GM21576 (cell line): ENCODE measurements at regions not wholly inside any gene's neighbourhood (a gene's known extent, or its start where the extent isn't known, plus 50 kb on each side); places are given as distances from the start of the nearest gene placed in this dataset.
"Not testable (repeated sequence)": the region's sequence is repeated elsewhere in the genome, so short reads cannot be mapped to it uniquely, and the experiment has no call there.

Experiments used
- ATAC-seq: cut with Tn5 transposase; IDR thresholded peaks from one replicate; pipeline ENCODE4 v1.9.1; 2021; ENCODE audit warnings: mild to moderate bottlenecking, moderate library complexity; ENCODE audit not compliant: unreplicated experiment

DNA sequence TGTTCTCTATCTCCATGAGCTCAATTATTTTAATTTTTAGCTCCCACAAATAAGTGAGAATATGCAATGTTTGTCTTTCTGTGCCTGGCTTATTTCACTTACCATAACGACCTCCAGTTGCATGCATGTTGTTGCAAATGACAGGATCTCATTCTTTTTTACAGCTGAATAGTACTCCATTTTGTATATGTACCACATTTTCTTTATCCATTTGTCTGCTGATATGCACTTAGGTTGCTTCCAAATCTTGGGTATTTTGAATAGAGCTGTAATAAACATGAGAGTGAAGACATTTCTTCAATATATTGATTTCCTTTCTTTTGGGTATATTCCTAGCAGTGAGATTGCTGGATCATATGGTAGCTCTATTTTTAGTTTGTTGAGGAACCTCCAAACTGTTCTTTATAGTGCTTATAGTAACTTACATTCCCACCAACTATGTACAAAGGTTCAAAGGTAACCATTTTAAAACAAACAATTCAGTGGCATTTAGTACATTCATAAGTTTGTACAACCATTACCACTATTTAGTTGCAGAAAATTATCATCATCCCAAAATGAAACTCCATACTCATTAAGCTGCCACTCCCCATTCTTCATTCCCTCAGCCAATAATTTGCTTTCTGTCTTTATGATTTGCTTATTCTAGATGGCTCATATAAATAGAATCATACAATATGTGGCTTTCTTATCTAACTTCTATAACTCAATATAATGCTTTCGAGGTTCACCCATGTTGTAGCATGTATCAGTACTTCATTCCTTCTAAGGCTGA is 255.9 kb upstream of the NFIA start:
- no peak for ATAC-seq

DNA sequence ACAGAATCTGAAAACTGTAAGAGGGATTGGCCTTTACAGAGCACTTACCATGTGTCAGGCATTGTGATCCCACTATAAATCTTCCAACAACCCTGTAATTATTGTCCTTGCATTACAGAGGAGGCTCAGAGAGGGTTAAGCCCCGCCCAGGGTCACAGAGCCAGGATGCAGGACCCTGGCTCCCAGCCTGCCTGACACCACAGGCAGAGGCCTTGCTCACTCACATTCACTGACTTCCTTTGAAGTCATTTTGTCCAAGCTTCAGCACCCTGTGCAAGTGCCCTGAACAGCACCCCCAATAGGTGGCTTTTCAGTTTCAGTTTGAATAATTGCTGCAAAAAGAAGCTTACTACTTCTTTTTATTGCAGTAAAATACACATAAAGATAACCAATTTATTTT is 256.8 kb upstream of the NFIA start:
- no peak for ATAC-seq

DNA sequence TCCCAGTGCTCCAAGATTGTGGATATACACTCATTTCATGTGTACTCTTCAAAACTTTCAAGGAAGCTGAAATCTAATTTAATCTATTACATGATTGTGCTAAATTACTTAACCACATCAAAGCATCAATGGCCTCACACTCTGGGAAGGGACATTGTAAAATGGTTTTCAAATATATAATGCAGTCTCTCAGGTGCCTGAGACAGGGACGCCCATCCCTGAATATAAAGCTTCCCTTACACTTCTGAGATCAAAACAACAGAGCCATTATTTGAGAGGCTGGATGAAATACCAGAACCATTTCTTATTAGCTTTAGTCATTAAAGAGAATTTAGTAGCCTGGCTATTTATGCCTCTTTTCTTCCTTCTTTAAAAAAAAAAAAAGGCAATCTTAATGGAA is 259.2 kb upstream of the NFIA start:
- no peak for ATAC-seq

- ATAC-seq = no peak
Observed at GRCh38 chr1:60822252-60822651, 260.1 kb upstream of the NFIA start.

- no peak for ATAC-seq
Observed at GRCh38 chr1:60821156-60821555, 261.2 kb upstream of the NFIA start.

- ATAC-seq = no peak
Observed at GRCh38 chr1:60818969-60819701, 263.2 kb upstream of the NFIA start.

DNA sequence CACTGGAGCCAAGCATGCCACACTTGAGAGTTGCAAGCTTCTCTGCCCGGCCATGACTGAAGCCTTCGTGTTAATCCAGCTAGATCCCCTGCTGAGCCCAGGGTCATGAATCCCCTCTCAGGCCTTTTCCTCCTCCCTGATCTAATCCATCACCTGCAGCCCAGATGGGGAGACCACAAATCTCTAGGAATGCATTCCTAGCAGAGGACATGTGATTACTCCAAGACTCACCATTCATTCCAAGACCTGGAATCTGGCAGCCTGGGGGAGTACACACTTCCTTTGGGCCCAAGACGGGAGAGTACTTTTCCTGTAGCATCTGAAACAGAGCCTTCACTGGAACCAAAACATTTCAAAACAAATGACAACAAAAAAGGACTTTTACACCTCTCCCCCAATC is 269.3 kb upstream of the NFIA start:
- ATAC-seq = no peak

DNA sequence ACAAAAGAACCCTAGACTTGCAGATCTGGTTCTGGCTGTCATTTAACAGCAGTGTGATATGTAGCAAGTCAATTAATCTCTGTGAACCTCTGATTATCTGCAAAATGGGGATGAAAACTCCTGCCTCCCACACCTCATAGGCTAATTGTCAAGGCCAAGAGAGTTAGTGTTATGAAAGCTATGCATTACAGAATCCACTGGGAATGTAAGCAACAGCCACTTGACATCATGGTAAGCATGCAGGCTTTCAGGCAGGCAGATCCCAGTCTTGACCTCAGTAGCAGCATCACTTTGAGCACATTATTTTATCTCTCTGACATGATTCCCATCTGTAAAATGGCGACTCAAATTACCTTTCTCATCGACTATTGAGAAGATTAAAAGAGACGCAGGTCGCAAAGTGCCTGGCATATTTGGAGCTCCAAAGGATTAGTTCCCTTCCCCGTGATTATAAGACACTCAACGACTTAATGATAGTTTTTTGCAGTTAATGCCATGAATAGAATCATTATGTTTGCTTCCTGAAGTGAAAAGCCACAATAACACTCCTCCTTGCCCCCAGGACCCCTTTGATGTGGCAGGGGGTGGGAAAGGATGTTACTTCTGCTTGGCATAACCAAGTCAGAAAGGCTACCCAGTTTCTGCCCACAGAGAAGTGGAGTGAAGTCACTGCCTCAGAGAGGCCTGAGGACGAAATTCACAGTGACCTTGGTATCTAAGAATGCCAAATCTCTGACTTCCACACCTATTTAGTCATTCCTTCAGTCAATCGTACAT is 273.0 kb upstream of the NFIA start:
- no peak for ATAC-seq

- no peak for ATAC-seq
Observed at GRCh38 chr1:60808676-60809075, 273.7 kb upstream of the NFIA start.

DNA sequence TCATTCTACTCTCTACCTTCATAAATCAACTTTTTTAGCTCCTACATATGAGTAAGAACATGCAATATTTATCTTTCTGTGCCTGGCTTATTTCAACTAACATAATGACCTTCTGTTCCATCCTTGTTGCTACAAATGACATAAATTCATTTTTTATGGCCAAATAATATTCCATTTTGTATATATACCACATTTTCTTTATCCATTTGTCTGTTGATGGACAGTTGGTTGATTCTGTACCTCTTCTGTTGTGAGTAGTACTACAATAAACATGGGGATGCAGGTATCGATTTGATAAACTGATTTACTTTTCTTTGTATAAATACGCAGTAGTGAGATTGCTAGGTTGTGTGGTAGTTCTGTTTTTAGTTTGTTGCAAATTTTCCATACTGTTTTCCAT is 279.5 kb upstream of the NFIA start:
- ATAC-seq = no peak

GRCh38 chr1:60797351-60797750 is 285.0 kb upstream of the NFIA start:
- ATAC-seq = no peak

GRCh38 chr1:60791226-60791625 is 291.1 kb upstream of the NFIA start:
- ATAC-seq = no peak

GRCh38 chr1:60773099-60773498 is 309.3 kb upstream of the NFIA start:
- ATAC-seq = not testable (repeated sequence)

GRCh38 chr1:60769082-60769481 is 313.3 kb upstream of the NFIA start:
- ATAC-seq = no peak

- ATAC-seq = no peak
Observed at GRCh38 chr1:60765204-60765603, 317.2 kb upstream of the NFIA start.

- ATAC-seq = no peak
Observed at GRCh38 chr1:60764489-60764888, 317.9 kb upstream of the NFIA start.

- ATAC-seq = no peak
Observed at GRCh38 chr1:60763741-60764140, 318.6 kb upstream of the NFIA start.

- ATAC-seq = no peak
Observed at GRCh38 chr1:60762911-60763310, 319.4 kb upstream of the NFIA start.

- ATAC-seq = no peak
Observed at GRCh38 chr1:60762176-60762575, 320.2 kb upstream of the NFIA start.

DNA sequence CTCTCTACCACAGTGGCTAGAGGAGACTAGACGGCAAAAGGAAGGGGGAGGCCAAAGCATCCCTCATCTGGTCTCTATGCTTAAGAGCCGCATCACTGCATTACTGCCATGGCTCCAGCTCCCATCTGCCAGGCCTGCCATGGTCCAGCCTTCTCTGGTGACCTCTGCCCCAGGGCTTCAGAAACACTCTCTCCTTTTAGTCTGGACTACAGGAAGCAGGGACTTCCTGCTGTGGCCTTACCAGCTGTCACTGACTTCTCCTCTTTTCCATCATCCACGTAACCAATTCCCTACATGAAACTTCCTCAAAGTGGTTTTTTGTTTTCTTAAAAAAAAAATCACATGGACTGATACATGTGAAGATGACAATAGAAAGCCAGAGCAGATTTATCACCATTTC is 323.1 kb upstream of the NFIA start:
- ATAC-seq = no peak

- ATAC-seq = no peak
Observed at GRCh38 chr1:60757485-60757884, 324.9 kb upstream of the NFIA start.
